Brain microvascular endothelial cell (primary cell): ENCODE measurements at regions not wholly inside any gene's neighbourhood (a gene's known extent, or its start where the extent isn't known, plus 50 kb on each side); places are given as distances from the start of the nearest gene placed in this dataset.

Experiments
- DNase-seq: peaks from one replicate; pipeline ENCODE4 v3.0.0-alpha.2; 2020
- H3K27ac ChIP-seq: fragments of 250-450 bp; sonication (Bioruptor Pico); 2 replicates; pipeline ENCODE4 v1.5.1; 2020; ENCODE audit warnings: mild to moderate bottlenecking, moderate library complexity
- H3K27me3 ChIP-seq: fragments of 250-450 bp; sonication (Bioruptor Pico); replicated peaks from 2 replicates; pipeline ENCODE4 v1.5.1; 2020; ENCODE audit warnings: mild to moderate bottlenecking
- H3K36me3 ChIP-seq: fragments of 250-450 bp; sonication (Bioruptor Pico); replicated peaks from 2 replicates; pipeline ENCODE4 v1.5.1; 2020; ENCODE audit warnings: mild to moderate bottlenecking
- H3K4me3 ChIP-seq: 2 replicates; pipeline ENCODE4 v1.5.1; 2011; ENCODE audit warnings: low read depth, mild to moderate bottlenecking, control low read depth, low read length, moderate library complexity
- in situ Hi-C: cut with HindIII; loops from 2 replicates; pipeline ENCODE4 v1.10.0; 2017; ENCODE audit warnings: low sequenced_read_pairs, low pct_ligation_motif_present
- TF ChIP-seq, protein P1 (sequence below): IDR thresholded peaks from 2 replicates; pipeline ENCODE4 v1.5.1; 2011; ENCODE audit warnings: low read depth, mild to moderate bottlenecking, moderate library complexity, low read length, control low read depth, inconsistent platforms; ENCODE audit errors: missing control alignments

DNA sequence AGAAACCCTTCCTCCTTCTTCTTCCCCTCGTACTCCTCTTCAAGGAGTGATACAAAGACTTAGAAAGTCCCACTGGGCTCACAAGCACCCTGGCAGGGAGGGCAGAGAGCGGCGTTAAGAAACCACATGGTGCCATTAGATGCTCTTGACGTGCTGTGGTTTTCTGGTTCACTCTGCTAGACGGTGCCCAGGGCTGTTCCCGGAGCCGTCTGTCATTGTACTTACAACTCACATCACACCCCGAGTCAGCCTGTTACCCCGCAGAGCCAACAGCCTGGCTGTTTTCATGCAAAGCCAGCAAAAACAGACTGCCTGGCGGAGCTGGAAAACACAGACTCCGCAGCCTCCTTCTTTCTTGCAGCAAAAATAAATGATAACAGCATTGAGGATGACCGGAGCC is 232.6 kb upstream of the TBX3 start:
- in situ Hi-C loops = no loop called here
- DNase-seq = no peak
- H3K27me3 ChIP-seq = no peaks in the 10 kb centered on the region
- H3K36me3 ChIP-seq = no peaks in the 10 kb centered on the region
- no peak overlapping the region for H3K27ac ChIP-seq
- TF ChIP-seq, protein P1, sequence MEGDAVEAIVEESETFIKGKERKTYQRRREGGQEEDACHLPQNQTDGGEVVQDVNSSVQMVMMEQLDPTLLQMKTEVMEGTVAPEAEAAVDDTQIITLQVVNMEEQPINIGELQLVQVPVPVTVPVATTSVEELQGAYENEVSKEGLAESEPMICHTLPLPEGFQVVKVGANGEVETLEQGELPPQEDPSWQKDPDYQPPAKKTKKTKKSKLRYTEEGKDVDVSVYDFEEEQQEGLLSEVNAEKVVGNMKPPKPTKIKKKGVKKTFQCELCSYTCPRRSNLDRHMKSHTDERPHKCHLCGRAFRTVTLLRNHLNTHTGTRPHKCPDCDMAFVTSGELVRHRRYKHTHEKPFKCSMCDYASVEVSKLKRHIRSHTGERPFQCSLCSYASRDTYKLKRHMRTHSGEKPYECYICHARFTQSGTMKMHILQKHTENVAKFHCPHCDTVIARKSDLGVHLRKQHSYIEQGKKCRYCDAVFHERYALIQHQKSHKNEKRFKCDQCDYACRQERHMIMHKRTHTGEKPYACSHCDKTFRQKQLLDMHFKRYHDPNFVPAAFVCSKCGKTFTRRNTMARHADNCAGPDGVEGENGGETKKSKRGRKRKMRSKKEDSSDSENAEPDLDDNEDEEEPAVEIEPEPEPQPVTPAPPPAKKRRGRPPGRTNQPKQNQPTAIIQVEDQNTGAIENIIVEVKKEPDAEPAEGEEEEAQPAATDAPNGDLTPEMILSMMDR = no peak
- H3K4me3 ChIP-seq = no peak overlapping the region

DNA sequence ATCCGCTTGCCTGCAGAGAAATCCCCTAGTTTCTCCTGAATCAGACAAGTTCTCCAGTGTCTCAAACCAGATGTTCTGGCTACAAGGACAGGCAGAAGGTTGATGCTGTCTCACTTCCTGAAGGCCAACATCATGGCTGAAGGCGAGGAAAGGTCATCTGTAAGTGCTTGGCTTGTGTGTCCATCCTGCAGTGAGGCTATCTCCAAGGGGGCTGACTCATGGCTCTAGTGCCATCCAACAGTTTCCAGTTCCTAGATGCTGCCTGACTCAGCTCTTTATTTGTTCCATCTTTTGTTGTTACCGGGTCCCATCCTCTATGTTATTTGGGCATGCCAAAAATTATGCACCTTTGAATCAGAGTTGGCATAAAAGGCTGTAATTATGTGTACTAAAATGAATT is 232.1 kb upstream of the TBX3 start:
- Histone ChIP-seq H3K27me3 (no peaks in the 10 kb centered on the region), H3K36me3 (no peaks in the 10 kb centered on the region), H3K4me3 (no peak overlapping the region), H3K27ac (no peak overlapping the region)
- peak; percentile 42 for DNase-seq
- TF ChIP-seq, protein P1 = no peak
- in situ Hi-C loops = no loop called here

DNA sequence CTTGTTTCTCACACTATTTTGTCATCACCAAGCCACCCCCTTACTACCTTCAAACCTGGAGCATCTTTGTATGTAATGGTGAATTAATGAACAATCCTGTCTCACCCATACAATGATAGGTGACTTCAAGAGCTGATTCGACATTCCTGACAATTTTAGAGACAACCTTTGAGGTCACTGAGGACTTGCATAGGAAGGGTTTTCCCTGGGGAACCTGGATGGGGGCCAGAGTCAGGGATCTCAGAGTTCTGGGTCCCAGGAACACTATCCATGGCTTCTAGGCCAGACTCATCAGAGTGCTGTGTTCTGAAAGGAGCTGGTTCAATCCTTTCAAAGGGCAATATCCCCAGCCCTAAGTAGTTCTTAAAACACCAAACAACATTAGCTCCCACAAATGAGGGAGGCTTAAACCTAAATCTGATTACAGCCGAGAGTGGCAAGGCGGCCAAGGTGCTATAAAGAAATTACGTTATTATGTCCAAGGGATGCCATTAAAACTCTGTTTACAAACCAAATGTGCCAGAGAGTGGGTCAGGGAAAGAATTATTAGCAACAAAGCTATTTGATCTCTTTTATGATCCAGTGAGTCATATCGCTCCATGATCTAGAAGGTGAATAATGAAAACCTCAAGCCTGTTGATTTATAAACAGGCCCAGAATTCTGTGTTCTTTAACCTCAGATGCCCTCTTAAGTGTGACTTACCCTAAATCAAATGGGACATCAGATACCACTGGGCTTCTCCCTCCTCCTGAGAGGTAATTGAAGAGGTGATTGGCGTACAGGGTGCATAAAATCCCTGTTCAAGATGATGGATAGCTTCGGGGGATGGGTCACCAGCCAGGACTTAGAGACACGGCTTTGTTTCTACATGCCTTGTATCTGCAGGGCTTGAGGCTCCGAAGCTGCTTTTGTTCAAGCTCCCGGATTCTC is 230.2 kb upstream of the TBX3 start:
- Histone ChIP-seq H3K4me3 (no peak overlapping the region), H3K36me3 (no peaks in the 10 kb centered on the region), H3K27me3 (no peaks in the 10 kb centered on the region), H3K27ac (no peak overlapping the region)
- in situ Hi-C loops = no loop called here
- no peak for DNase-seq
- TF ChIP-seq, protein P1 = no peak

DNA sequence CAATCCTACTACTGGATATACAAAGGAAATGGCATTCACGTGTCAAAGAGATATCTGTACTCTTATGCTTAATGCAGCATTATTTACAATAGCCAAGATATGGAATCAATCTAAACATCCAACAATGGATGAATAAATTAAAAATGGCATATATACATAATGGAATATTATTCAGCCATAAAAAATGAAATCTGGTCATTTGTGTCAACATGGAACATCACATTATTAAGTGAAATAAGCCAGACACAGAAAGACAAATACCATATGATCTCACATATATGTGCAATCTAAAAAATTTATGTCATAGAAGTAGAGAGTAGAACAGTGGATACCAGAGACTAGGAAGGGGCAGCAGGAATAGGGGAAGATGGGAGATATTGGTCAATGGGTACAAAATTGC is 228.8 kb upstream of the TBX3 start:
- no peaks in the 10 kb centered on the region for H3K27me3 ChIP-seq
- DNase-seq = no peak
- in situ Hi-C loops = no loop called here
- H3K27ac ChIP-seq = no peak overlapping the region
- no peak overlapping the region for H3K4me3 ChIP-seq
- TF ChIP-seq, protein P1 = no peak
- no peaks in the 10 kb centered on the region for H3K36me3 ChIP-seq

DNA sequence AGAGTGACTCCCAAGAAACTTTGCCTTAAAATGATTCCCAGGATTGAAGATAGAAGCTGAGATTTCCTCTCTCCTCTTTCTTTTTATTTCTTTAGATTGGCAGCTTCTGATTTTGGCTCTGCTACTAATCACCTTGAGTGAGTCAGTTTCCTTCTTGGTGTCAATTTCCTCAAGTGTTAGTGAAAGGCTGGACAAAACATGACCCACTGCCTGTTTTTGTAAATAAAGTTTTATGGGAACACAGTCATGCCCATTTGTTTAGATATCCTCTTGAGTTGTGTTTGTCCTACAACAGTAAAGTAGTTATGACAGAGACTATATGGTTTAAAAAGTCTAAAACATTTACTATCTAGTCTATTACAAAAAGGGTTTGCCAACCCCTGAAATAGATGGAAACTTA is 227.2 kb upstream of the TBX3 start:
- H3K4me3 ChIP-seq = no peak overlapping the region
- no peaks in the 10 kb centered on the region for H3K36me3 ChIP-seq
- H3K27me3 ChIP-seq = no peaks in the 10 kb centered on the region
- TF ChIP-seq, protein P1 = no peak
- in situ Hi-C loops = no loop called here
- DNase-seq = no peak
- no peak overlapping the region for H3K27ac ChIP-seq
